AG09309 (cell line): ENCODE measurements at regions not wholly inside any gene's neighbourhood (a gene's known extent, or its start where the extent isn't known, plus 50 kb on each side); places are given as distances from the start of the nearest gene placed in this dataset.

Source experiments
- DNase-seq: peaks from one replicate; pipeline ENCODE4 v3.0.0-alpha.2; 2010; ENCODE audit warnings: low read depth
- H3K4me3 ChIP-seq: 2 replicates; pipeline ENCODE4 v1.5.1; 2011; ENCODE audit warnings: mild to moderate bottlenecking, low read depth, low read length, moderate library complexity; ENCODE audit not compliant: control insufficient read depth
- TF ChIP-seq, protein P1 (sequence below): IDR thresholded peaks from 2 replicates; pipeline ENCODE4 v1.5.1; 2011; ENCODE audit warnings: mild to moderate bottlenecking, low read depth, low read length, inconsistent platforms; ENCODE audit not compliant: insufficient read depth, control insufficient read depth; ENCODE audit errors: missing control alignments

DNA sequence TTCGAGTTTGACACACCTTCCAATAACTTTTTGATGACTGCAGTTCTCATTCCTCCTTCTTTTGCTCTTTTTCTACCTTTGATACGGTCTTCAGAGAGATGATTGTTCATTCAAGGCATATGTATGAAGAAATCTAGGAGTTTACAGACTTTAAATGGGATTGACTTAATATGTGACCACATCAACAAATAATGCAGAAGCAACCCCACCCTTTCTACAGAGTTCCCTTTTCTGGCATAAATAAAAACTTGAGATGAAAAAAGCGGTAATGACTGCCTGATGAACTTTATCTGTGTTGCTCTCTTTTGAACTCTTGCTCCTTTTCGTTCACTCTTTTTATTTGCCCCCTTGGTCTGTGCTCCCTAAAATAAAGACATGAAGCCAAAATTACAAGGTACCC, 161.7 kb downstream of the C7orf25 start:
- H3K4me3 ChIP-seq: no peak overlapping the region
- TF ChIP-seq, protein P1, sequence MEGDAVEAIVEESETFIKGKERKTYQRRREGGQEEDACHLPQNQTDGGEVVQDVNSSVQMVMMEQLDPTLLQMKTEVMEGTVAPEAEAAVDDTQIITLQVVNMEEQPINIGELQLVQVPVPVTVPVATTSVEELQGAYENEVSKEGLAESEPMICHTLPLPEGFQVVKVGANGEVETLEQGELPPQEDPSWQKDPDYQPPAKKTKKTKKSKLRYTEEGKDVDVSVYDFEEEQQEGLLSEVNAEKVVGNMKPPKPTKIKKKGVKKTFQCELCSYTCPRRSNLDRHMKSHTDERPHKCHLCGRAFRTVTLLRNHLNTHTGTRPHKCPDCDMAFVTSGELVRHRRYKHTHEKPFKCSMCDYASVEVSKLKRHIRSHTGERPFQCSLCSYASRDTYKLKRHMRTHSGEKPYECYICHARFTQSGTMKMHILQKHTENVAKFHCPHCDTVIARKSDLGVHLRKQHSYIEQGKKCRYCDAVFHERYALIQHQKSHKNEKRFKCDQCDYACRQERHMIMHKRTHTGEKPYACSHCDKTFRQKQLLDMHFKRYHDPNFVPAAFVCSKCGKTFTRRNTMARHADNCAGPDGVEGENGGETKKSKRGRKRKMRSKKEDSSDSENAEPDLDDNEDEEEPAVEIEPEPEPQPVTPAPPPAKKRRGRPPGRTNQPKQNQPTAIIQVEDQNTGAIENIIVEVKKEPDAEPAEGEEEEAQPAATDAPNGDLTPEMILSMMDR: no peak
- DNase-seq: no peak

DNA sequence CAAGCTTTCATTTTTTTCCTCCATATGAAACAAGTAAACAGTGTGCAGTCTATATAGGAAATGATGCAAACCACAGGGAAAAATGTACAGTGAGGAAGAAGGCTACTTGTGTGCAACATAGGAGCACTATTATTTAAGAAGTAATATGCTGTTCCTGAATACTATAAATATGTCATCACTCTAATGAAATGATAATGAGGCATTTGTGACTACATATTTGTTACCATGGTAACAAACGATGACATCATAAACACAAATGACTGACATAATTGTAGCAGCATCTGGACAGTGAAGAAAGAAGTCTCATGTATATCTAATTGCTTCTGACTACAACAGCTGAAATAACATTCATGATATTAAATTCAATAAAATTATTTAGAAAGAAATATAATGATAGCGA, 164.8 kb downstream of the C7orf25 start:
- no peak overlapping the region for H3K4me3 ChIP-seq
- TF ChIP-seq, protein P1: no peak

DNA sequence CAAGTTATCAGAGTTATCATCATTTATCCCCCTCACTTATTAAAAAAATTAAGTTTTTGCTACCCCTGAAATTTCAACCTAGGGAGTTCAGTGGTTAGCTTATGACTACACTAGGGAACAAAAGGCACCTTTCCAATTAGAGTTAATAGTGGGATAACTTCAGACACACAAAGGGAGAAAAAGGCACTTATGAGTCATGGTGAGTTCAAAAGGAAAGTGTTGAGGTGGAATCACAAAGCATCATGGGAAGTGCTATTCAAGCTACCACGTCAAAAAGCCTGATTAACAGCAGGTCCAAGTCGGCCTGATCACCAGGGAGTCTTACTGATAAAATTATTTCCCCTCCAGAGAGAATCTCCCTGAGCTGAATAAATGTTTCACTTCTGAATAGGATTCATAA, 165.7 kb downstream of the C7orf25 start:
- TF ChIP-seq, protein P1: no peak
- no peak for DNase-seq

More for the DNA sequence above, 164.8 kb downstream of the C7orf25 start:
- no peak for DNase-seq

DNA sequence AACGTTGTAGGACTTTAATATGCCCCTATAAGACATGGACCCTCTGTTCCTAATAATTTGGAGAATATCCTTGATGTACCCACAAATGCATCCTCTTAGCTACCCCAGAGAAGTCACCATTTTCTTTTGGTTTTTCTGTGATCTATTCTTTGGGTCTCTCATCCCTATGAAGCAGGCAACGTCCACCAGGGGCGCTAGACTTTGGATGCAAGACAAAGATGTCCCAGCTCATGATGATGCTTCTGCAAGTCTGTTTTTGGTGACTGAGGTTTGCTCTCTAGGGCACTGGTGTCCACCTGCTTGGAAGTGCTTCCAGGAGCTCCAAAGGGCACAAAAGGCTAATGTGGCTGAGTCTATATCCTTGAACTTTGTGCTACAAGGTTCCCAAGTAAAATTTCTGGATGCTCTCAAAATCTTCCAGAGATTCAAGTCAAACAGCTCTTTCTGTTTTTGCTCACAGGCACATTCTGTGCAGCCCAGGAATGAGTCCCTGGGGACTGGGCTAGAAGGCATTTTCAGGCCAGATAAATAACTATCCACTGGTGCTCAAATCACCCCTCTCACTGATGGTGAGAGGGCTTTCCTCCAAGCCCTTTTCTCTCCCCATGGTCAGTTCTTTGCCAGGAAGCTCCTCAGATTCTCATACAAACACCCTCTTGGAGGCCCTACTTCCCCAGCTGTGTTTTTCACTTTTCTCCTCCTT, 166.4 kb downstream of the C7orf25 start:
- no peak overlapping the region for H3K4me3 ChIP-seq
- TF ChIP-seq, protein P1: peak; percentile 56
- DNase-seq: no peak

More for the DNA sequence above, 165.7 kb downstream of the C7orf25 start:
- no peak overlapping the region for H3K4me3 ChIP-seq

DNA sequence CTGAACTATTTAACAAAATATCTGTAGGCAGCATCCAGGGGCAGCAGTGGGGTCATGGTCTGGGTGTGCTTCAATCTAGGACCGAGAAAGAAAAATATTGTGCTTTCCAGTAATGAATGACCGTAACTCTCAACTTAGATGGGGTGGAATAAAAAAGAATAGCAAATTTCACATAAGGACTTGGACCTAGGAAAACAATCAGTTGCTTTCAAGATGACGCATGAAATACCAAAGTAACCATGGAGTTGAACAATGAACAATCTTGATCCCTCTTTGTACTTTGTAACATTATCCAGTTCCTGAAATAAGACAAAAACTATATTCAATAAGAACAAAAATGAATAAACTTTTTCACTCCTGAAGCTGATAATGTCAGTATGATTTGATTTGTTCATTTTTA, 167.1 kb downstream of the C7orf25 start:
- TF ChIP-seq, protein P1: no peak
- DNase-seq: no peak
- no peak overlapping the region for H3K4me3 ChIP-seq

DNA sequence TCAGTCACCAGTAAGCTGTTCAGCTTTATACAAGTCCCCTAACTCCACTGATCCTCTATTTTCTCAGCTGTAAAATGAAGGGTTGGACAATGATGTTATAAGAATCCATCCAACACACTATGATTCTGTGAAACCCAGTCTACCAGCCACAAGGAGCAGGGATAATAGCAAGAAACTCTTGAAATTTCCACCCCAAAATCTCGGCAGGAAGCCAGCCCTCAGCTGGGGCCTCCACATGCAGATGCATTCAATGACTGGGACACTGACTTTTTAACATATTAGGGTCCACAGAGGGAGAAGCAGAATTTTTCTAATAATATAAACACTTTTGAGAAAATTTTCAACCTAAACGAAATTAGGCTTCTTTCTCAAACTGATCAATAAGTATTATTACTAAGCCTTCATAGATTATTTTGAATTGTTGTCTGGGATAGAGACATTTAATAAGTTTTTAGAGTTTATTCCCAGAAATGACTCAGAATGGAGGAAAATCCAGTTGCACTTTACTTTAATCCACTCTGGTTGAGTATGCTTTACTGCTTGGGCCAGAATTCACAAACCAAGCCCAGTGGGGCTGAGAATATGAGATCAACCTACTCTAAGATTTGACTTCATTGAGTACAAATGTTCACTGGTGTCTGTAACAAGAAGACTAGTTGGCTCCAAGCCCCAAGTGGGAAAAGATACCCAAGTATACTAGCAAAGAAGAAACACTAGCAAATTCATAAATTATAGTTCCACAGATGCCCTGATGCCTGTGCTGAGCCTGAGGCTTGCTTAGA, 168.6 kb downstream of the C7orf25 start:
- no peak for DNase-seq
- TF ChIP-seq, protein P1: no peak
- no peak overlapping the region for H3K4me3 ChIP-seq
